Endothelial cell of umbilical vein (primary cell): ENCODE measurements at regions not wholly inside any gene's neighbourhood (a gene's known extent, or its start where the extent isn't known, plus 50 kb on each side); places are given as distances from the start of the nearest gene placed in this dataset.

ENCODE experiments used
- EZH2 ChIP-seq: IDR thresholded peaks from 2 replicates; pipeline ENCODE4 v1.6.1; 2012; ENCODE audit warnings: borderline replicate concordance, low read depth, mild to moderate bottlenecking, moderate library complexity, low read length, inconsistent platforms; ENCODE audit not compliant: severe bottlenecking
- MYC ChIP-seq: IDR thresholded peaks from one replicate; pipeline ENCODE4 v1.6.1; 2011; ENCODE audit warnings: mild to moderate bottlenecking, low read depth, low read length
- POLR2A ChIP-seq: IDR thresholded peaks from 2 replicates; pipeline ENCODE4 v1.6.1; 2012; ENCODE audit warnings: low read depth, mild to moderate bottlenecking, control low read depth, low read length
- POLR2AphosphoS5 ChIP-seq: IDR thresholded peaks from 2 replicates; pipeline ENCODE4 v1.6.1; 2012; ENCODE audit warnings: low read depth, mild to moderate bottlenecking, control low read depth, low read length, moderate library complexity; ENCODE audit not compliant: insufficient read depth
- TF ChIP-seq, protein P1 (sequence below), 2 donors: IDR thresholded peaks; 1 replicate in 1 of 2; 2 replicates in 1 of 2; pipeline ENCODE4 v1.5.1; 2011; ENCODE audit warnings: low read length in 2 of 2, mild to moderate bottlenecking in 2 of 2, moderate library complexity in 2 of 2, control low read depth in 1 of 2, inconsistent platforms in 1 of 2, low read depth in 1 of 2; ENCODE audit not compliant: insufficient read depth in 1 of 2; ENCODE audit errors: extremely low read depth in 1 of 2

DNA sequence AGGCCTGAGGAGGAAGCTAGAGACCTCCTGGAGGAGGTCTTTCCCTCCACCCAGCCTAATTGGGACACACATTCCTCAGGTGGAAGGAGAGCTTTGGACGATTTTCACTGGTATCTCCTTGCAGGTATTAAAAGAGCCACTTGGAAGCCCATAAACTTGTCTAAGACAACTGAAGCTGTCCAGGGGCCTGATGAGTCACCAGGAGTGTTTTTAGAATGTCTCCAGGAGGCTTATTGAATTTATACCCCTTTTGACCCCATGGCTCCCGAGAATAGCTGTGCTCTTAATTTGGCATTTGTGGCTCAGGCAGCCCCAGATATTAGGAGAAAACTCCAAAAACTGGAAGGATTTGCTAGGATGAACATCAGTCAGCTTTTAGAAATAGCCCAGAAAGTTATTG lies 922.7 kb upstream of the AMELY start:
- TF ChIP-seq, protein P1, sequence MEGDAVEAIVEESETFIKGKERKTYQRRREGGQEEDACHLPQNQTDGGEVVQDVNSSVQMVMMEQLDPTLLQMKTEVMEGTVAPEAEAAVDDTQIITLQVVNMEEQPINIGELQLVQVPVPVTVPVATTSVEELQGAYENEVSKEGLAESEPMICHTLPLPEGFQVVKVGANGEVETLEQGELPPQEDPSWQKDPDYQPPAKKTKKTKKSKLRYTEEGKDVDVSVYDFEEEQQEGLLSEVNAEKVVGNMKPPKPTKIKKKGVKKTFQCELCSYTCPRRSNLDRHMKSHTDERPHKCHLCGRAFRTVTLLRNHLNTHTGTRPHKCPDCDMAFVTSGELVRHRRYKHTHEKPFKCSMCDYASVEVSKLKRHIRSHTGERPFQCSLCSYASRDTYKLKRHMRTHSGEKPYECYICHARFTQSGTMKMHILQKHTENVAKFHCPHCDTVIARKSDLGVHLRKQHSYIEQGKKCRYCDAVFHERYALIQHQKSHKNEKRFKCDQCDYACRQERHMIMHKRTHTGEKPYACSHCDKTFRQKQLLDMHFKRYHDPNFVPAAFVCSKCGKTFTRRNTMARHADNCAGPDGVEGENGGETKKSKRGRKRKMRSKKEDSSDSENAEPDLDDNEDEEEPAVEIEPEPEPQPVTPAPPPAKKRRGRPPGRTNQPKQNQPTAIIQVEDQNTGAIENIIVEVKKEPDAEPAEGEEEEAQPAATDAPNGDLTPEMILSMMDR (IDR thresholded peaks at IDR 0.05; ENCODE audit: extremely low read depth in 1 of 2, insufficient read depth in 1 of 2, low read depth in 1 of 2, low read length in 2 of 2): no peak
- no peak for TF ChIP-seq POLR2A
- TF ChIP-seq POLR2AphosphoS5: no peak
- TF ChIP-seq EZH2: no peak
- TF ChIP-seq MYC: no peak
